ENCODE measurements at regions not wholly inside any gene's neighbourhood (a gene's known extent, or its start where the extent isn't known, plus 50 kb on each side); places are given as distances from the start of the nearest gene placed in this dataset.

DNA sequence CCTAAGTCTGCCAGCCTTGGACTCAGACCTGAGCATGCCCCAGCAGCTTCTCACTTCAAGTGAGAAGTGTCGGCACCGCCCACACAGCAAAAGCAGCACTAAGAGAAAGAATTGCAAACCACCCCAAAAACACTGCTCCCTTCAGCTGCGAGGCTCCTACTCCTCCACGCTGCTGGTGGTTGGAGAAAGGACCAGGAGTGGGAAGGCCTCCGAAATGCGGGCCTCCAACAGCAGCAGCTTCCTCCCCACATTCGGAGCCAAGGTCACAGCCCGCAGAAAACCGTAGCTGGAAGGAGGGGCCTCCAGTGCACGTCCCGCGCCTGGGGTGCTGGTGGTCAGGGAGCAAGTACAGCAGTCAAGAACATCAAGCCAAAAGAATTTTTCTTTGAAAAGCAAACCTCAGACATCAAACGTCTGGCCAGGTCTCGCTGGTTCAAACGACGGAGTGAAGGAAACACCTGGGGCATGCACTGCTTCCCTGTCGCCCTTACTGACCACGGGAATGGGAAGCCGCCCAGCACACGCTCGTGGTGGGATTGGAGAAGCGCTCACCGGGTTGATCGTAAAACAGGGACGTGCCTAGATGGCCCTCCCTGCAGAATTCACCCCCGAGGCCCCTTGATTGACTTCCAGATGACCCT lies 185.6 kb upstream of the CST7 start:
- FAIRE-seq = no peak

DNA sequence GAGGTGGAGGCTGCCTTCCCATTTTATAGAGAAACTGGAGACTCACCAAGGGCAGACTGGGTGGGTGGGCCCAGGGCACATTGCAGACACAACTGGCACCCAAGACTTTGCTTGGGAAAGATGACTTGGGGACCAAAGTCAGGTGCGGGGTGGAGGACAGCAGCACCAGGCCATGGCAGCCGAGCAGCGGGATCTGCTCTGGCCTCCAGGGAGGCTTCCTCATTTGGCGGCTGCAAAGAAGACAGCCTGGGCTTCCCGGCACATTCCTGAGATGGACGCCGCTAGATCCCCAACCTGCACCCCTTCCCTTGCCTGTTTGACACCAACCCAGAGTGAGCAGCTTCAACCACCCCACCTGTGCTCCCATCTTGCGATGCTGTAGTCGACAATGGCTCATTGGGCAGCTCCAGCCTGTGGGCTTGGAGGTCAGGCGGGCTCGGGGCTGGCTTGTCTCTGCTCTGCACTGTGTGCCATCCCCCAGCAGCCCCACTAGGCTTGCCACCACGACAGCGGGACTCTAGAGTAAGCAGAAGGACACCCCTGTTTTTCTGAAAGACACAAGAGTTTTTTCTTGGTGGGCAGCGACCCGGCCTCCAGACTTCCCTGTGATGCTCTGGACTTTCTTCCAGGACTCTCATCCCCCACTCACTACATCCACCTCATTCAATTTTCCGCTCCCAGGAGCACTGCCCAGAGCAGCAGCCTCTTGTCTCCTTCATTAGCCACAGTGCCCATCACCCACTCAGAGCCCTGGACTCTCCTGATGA lies 184.9 kb upstream of the CST7 start:
- no peak for FAIRE-seq

DNA sequence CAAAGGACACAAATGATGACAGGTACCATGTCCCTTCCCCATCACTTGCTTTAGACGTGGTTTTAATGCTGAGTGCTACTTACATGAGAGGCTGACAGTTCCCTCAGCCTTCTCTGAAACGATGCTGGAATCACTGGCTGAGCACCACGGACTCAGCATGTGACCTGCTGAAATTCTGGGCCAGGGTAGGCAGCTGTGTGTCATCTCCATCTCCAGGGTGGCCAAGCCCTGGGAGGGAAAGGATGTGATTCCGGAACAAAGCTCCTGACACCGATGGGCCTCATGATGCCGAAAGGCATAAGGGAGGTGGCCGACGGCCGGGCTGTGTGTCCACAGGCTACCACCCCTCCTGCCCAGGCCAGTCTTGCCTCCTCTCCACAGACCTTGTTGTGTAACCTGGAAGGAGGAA lies 184.3 kb upstream of the CST7 start:
- FAIRE-seq = no peak

DNA sequence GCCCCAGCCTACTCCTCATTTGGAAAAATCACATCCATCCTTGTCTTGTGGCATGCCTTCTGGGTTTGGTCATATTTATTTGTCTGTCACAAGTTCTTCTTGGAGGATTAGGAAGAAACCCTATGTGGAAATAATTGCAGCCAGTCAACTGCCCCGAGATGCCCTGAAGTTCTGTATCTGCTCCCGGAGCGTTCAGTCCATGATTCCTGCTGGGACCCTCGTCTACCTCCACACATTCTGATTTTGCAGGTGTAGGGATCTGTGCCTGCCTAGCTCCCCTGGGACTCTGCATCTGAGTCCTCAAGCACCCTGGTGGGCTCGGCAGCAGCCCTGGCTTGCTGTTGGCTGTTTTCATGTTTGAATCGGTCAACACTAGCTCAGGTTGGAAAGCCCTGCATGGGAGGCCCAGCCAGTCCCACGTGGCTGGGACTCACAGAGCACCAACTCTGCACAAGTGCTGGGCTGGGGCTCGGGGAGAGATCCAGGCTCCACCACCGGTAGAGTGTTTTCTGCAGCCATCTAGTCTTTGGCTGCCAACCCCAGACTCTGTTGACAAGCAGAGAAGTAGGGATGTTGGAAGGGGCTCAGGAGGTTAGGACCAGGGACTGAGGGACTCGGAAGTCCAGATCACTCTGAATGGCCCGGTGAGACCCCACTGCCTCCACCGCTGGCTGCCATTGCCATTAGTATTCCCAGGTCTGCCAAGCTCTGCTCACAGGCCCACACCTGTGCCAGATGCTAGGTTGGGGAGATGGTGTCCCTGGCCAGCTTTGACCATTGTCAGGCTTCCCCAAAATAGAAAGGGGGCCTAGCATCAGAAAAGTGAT lies 183.5 kb upstream of the CST7 start:
- no peak for FAIRE-seq

DNA sequence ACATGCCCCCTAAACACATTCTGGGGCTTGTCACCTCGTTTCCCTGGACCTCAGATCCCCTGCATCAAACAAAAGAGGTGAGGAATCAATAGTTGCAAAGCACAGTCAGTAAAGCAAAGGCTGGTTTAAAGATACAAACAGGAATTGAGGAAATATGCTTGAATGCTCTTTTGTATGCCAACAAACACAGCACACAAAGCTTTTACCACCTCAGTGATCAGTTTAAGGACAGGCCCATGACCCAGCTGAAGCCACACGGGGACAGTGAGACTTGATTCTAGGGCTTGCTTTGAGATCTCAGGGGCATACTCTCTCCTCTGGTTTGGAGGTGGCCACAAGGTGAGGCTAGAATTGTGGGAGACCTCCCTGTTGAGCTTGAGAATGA lies 182.9 kb upstream of the CST7 start:
- FAIRE-seq = no peak

DNA sequence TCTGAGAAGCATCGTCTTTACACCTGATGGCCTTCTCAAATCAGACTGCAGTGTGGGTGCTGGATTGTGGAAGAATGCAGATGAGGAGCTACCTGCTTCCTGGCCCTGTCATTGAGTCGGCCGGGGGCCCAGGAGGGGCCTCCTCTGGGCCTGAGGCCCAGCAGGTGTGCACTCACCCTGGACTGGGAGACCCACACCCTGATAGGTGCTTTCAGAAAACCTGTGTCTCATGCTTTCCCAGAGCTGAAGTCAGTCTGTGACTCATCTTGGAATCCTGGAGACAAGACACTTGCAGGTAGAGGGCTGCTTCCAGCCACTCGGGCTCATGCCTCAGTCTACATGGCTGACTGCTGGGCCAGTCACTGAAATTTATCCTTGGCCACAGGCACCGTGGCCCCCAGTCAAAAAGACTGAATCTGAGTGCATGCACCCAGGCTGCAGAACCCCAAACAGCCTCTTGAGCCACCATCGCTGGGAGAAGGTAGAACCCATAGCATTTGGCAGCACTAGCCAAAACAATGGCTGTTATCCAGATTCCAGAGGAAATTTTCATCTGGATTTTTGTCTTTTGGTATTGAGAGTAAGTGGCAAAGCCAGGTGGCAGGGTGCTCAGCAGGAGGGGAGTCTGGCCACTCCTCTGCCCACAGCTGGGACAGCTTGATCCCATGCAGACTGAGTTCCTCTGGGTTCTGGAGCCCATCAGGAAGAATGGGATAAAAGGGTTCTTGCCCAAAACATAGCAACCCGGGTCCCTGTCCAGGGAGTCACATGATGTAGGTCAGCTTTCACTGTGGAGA lies 182.0 kb upstream of the CST7 start:
- no peak for FAIRE-seq

DNA sequence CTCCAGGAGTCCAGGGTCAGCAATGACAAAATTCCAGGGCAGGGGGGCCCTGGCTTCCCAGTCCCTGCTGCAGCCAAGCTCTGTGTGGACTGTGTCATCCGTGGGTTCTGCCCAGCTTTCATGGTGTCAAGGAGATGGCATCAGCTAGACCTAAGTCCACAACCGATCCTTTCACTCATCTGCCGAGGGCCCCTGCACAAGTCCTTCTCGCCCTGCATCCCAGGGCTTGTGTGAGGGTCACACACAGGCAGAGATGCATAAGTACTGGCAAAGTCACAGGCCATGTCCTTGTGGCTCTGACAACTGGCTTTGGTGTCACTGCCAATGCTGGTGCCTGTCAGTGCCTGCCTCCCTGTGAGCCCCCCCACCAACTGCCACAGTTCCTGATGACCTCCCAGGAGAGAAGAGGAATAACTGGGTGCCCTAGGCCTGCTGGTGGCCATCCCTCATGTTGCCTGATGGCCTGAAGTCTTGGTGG lies 181.4 kb upstream of the CST7 start:
- no peak for FAIRE-seq

DNA sequence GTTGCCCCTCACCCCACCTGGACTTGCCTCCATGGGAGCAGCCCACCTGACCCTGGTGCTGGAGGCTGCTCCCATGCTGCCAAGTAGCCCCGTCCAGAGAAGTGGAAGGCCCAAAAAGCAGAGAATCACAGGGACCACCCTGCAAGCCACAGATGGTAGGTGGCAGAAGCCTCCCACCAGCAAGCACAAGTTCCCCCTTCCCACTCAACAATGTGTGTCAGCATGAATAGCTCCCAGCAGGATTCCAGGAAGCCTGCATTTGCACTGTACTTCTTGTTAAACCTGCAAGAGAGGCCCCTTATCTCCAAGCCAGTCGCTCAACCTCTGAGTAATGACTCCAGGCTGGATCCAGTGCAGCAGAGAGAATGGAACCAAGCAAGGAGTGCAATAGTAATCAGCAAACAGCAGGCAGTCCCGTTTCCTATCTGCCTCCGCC lies 180.8 kb upstream of the CST7 start:
- no peak for FAIRE-seq

DNA sequence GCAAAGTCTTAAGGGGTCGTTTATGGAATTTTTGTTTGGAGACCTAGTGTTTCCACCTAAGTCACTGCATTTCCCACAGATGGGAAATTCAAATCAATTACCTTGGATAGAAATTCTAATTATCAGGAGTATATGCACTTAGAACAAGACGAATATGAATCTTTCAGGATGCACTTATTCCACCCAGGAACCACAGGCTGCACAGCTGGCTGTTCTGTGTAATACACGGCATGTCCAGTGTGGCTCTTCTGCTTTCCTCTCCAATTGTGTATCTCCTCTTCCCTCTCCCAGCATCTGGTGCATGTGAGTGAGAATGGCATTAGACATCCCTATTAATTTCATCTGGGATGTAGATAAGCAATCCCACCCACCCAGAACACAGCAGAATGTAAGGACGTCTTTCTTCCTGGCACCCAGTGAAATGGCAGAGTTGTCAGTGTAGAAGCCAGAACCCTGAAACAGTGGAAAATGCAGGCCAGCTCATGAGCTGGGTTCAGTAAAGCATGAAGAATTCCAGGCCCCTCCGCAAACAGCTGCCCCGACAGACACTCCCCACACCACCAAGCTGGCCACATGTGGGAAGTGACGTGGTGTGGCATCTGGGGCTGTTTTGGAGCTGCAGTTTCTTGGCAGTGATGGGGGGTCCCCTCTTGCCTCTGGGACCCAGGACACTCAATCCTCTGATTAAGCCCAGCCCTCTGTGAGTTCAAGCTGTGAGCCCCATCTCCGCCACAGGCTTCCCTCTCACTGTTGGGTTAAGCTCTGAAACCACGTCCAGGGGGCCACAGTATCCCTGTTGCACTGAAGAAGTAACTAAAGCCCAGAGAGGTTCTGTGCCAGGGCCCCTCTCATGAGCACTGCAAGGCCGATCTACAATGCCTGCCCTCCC lies 180.1 kb upstream of the CST7 start:
- no peak for FAIRE-seq

DNA sequence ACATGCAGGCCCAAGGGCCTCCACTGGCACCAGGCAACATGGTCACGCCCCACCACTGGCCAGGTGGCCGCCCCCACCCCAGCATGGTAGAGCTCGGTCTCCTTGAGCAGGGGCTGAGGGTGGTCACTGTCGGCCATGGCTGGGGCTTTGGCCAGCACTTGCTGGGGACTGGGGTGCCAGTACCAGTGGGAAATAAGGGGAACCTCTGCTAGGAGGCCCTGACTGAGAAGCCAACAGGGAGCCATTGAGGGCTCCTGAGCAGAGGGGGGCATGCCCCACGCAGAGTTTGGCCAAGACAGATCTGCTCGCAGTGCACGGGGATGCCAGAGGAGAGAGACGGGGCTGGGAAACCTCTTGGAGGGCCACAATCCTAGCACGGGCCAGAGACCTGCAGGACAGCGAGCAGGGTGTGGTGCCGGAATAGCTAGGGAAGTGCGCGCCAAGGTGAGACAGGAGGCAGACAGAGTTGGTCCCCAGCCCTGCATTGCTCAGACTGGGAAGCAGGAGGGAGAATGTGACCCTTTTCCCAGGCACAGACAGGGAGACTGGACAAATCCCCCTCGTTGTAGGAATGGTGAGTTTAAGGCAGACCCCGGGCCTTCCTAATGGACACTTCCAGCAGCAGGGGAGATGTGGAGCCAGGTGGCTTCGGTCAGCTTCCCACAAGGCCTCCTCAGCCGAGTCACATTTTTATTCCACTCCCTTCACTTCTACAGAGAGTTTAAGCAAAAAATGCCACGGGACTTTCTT lies 179.0 kb upstream of the CST7 start:
- no peak for FAIRE-seq

DNA sequence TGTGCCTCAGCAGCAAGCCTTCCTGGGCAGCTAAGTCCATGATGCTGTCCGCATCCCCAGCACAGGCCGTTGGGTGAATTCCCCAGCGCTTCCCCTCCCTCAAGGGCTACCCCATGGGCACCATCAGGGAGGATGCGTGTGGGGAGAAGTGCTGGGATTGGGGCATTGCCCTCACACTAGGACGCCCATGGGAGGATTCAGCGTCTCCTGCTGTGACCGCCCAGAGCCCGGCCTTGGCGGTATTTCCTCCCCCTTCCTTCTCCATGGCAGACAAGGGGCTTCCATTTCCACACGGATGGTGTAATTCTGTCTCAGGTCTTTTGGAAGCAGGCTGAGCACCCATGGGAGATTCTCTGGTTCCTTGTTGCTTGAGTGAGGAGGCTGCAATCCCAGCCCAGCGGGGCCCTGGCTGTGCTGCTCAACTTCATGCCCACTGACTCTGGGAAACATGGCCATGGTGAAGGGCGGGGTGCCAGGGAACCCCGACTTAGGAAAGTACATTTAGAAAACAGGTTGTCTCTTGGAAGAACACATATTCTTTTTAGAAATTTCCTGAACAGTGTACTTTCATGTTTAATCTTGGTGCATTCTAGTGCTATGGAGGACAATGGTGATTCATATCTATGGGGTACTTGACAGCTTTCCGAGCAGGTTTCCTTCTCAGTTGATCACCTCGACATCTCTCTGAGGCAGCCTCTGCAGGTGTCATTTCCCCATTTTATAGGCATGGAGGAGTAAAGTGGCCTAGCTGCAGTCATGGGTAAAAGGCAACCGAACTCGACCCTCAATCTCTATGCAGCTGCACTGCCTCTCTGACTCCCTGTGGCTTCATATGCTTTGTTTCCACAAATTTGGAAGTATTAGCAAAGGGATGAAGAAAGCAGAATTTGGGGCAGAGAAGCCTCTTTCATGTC lies 178.2 kb upstream of the CST7 start:
- no peak for FAIRE-seq

DNA sequence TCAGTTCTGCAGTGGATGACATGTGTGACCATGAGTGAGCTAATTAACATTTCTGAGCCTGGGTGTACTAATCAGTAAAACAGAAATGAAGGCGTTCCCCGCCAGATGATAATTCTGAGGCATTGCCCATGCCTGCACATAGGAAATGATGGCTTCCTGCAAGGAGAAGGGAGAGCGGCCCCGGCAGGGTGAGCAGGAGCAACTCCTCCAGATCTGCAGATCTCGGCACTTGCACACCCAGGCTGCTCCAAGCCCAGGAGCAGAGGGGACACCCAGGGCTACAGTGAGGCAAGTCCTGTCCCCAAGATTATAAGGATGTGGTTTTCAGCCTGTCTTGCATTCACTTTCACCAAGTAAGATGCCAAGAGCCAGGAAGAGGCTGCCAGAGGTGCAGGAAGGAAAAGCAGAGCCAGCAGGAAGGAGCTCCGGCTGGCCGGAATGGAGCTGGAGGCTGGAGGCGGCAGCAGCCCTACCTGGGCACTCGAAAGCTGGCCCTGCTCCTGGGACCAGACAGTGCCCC lies 177.5 kb upstream of the CST7 start:
- no peak for FAIRE-seq

DNA sequence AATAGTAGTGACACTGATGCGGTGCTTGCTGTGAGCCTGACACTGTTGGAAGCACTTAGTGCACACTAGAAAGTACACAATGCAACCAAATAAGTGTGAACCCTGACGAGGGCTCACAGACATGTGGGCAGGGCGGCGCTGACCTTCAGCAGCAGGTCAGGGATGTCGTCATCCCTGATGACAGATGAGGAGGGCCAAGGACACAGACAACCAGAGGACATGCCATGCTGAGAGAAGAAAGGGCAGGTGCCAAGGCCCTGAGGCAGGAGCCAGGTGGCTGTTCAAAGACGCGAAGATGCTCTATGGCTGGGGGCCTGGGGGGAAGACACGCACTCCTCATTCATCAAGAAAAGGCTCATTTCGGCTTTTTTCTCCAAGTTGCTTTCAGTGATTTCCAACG lies 176.4 kb upstream of the CST7 start:
- no peak for FAIRE-seq

DNA sequence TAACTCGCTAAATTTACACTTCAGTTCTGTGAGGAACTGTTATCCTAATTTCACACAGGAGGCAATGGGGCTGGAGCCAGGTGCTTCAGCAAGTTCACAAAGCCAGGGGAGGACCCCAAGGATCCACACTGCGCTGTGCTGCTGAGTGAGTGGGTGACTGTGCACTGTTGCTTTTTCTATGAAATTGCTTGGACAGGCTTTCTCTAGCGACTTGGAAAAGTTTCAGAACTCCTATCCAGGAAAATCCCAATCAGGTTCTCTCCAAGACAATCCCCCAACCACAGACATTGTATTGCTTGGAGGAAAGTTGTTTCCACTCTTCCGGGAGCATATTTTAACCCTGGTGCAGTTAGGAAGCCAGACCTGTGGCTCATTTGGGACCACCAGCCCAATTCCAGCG lies 175.9 kb upstream of the CST7 start:
- FAIRE-seq = no peak

DNA sequence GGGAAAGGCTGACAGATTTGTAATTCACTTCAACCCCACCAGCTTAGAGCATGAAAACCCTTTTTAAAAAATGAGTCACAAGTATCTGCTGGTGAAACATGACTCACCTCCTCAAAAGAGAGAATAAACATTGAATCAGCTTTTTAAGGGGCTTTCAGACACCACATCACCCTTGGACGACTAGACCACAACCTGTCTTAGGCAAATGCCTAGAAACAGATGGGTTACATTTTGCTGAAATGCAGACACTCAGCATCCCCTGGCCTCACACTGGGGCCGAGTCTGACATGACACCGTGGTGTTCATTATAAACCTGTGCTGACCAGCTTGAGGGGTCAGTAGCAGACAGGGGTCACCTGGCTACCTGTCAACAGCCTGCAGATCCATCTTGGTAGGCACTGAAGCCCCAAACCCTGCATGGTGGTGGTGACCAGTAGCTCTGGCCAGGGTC lies 175.3 kb upstream of the CST7 start:
- FAIRE-seq = peak; percentile 76

DNA sequence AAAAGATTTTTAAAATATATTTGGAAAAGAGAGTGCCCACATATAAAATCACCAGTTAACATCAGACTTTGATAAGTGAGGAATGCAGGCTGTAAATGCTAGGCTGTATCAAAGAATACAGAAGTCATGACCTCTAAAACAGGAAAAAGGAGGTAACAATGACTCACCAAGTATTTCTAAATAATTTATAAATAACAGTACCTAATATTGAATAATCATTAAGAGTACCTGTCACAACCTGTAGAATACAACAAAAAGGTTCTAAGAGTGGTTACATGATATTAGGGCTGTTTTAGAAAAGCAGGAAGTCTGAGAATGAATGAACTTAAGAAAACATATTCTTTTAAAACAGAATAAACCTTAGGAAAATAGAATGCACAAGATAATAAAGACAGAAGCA lies 173.1 kb upstream of the CST7 start:
- no peak for FAIRE-seq

DNA sequence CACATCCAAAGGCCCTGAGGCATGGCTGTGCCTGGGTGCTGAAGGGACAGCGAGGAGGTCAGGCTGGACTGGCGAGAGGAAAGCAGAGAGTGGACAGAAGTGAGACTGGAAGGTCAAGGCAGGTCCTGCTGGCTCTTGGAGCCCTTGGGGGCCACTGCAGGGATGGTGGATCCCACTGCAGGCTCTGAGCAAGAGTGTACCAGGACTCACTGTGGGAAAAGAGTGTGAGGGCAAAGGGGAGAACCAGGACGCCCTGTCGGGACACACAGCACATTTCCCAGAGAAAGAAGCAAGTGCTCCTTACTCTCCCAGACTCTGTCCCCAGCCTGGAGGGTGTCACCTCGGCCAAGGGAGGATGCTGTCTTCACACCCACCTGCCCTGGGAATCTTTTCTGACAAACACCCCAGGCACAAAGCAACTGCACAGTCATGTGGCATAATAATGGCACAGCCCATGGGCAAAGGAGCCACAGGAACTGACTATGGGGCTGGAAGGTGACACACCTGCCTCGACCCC lies 172.3 kb upstream of the CST7 start:
- FAIRE-seq = no peak

DNA sequence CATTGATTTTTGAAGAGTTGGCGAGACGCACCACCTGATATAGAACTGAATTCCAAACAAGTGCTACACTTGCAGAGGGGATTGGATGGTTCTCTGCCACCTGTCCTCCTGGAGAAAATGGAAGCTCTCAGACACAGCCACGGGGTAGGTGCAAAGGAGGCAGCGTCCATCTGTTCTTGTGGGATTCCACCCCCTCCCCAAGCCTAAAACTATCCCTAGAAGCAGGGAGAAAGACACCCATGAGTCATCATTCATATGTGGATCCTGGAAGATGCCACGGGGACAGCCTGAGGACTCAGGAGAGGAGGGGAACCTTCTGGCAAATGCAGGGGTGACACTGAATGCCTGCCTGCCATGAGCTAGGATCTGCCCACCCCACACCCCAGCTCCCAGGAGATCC lies 171.3 kb upstream of the CST7 start:
- FAIRE-seq = no peak

DNA sequence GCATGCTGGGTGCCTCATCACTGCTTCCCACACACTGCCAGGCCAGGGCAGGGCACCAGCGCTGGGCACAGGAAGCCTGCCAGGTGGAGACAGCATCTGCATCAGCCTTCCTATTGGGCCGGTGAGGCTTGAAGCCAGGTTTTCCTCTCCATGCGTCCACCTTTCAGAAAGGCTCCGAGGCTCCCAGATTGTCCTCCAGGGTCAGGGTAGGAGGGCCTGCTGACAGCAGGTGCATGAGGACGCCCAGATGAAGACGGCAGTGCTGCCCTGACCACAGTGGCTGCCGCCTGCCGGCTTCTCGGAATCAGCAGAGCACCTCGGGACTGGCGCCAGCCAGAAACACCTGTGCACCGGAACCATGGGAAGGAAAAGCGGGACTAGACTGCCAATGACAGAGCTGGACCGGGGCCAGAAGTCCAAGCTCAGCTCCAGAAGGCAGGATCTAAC lies 170.5 kb upstream of the CST7 start:
- FAIRE-seq = no peak

All from islet of Langerhans (tissue), 1 donor.